NCI-H1417 (cell line): ENCODE measurements at regions not wholly inside any gene's neighbourhood (a gene's known extent, or its start where the extent isn't known, plus 50 kb on each side); places are given as distances from the start of the nearest gene placed in this dataset.

Experiments used
- DNase-seq, 3 experiments: peaks; one replicate each; lab custom pipeline; 2025; lab: John Stamatoyannopoulos, UW

GRCh38 chr4:176383273-176384077 lies 63.7 kb downstream of the SPCS3 start:
- DNase-seq = peak in 1 of 3 experiments; percentile 37

- no peak for DNase-seq
These were observed 65.8 kb downstream of the SPCS3 start for GRCh38 chr4:176385601-176386000.

- peak in 1 of 3 experiments; percentile 60 for DNase-seq
These were observed 67.8 kb downstream of the SPCS3 start for GRCh38 chr4:176387571-176387970.

GRCh38 chr4:176393306-176394013 lies 73.7 kb downstream of the SPCS3 start:
- DNase-seq = no peak

- DNase-seq = no peak
These were observed 81.2 kb downstream of the SPCS3 start for GRCh38 chr4:176400816-176401461.

- DNase-seq = no peak
These were observed 84.9 kb downstream of the SPCS3 start for GRCh38 chr4:176404621-176405020.

GRCh38 chr4:176406297-176406696 lies 86.5 kb downstream of the SPCS3 start:
- DNase-seq = no peak

- DNase-seq = no peak
These were observed 87.0 kb downstream of the SPCS3 start for GRCh38 chr4:176406736-176407135.

- no peak for DNase-seq
These were observed 89.9 kb downstream of the SPCS3 start for GRCh38 chr4:176409627-176410026.

GRCh38 chr4:176413171-176413570 lies 93.4 kb downstream of the SPCS3 start:
- no peak for DNase-seq

- DNase-seq = no peak
These were observed 102.2 kb downstream of the SPCS3 start for GRCh38 chr4:176422001-176422400.

- no peak for DNase-seq
These were observed 102.7 kb downstream of the SPCS3 start for GRCh38 chr4:176422511-176422910.

- no peak for DNase-seq
These were observed 105.3 kb downstream of the SPCS3 start for GRCh38 chr4:176425035-176425434.

- DNase-seq = no peak
These were observed 113.2 kb downstream of the SPCS3 start for GRCh38 chr4:176432811-176433540.

GRCh38 chr4:176433983-176434382 lies 114.2 kb downstream of the SPCS3 start:
- DNase-seq = no peak

GRCh38 chr4:176435901-176436292 lies 116.1 kb downstream of the SPCS3 start:
- DNase-seq = no peak

GRCh38 chr4:176436293-176436973 lies 116.7 kb downstream of the SPCS3 start:
- DNase-seq = no peak

- DNase-seq = no peak
These were observed 118.0 kb downstream of the SPCS3 start for GRCh38 chr4:176437756-176438155.

GRCh38 chr4:176438401-176438800 lies 118.6 kb downstream of the SPCS3 start:
- DNase-seq = no peak

GRCh38 chr4:176439611-176440010 lies 119.8 kb downstream of the SPCS3 start:
- DNase-seq = peak in 1 of 3 experiments; percentile 18

GRCh38 chr4:176440698-176441097 lies 120.9 kb downstream of the SPCS3 start:
- no peak for DNase-seq

GRCh38 chr4:176441594-176441993 lies 121.8 kb downstream of the SPCS3 start:
- DNase-seq = no peak
